ENCODE measurements at regions not wholly inside any gene's neighbourhood (a gene's known extent, or its start where the extent isn't known, plus 50 kb on each side); places are given as distances from the start of the nearest gene placed in this dataset.

GRCh38 chr12:115419145-115419646 lies 735.2 kb upstream of the TBX3 start:
- H3K4ac ChIP-seq (replicated peaks; ENCODE audit: insufficient read length, low read depth, low read length) = no peak overlapping the region
- no peak overlapping the region for H3K18ac ChIP-seq (ENCODE audit: extremely low read depth, low read length)
- peaks cover 0 to 4% (median 0%) of the 10 kb centered on the region in 4 experiments; a peak in 1 of 7 replicates for H3K4me1 ChIP-seq (replicated peaks in 1 of 4; ENCODE audit: control insufficient read depth in 3 of 4, insufficient read depth in 4 of 4, low read length in 3 of 4)
- H3K4me3 ChIP-seq (ENCODE audit: extremely low read depth in 1 of 4, insufficient read depth in 2 of 4, low read depth in 3 of 4, low read length in 4 of 4) = no peak overlapping the region
- no peak overlapping the region for H2BK5ac ChIP-seq (ENCODE audit: low read depth, low read length)
- no peaks in the 10 kb centered on the region for H3K9me3 ChIP-seq (ENCODE audit: insufficient read depth in 2 of 2, low read depth in 1 of 2, low read length in 1 of 2)
- 0 out of 7 replicates have a peak, but pooled peaks cover 0 to 3% (median 0%) of the 10 kb centered on the region in 4 experiments for H3K27me3 ChIP-seq (replicated peaks in 1 of 4; ENCODE audit: control insufficient read depth in 3 of 4, extremely low read depth in 1 of 4, insufficient read depth in 3 of 4, low read length in 3 of 4)
- FAIRE-seq (no peak), DNase-seq (ENCODE audit: low read depth in 1 of 2, low spot score in 2 of 2) (no peak)
- H2BK12ac ChIP-seq (ENCODE audit: low read depth, low read length) = no peak overlapping the region
- H3K23ac ChIP-seq (ENCODE audit: insufficient read length) = no peak overlapping the region
- no peak overlapping the region for H3K14ac ChIP-seq (ENCODE audit: insufficient read length)
- H4K5ac ChIP-seq (ENCODE audit: insufficient read length, low read depth, low read length) = no peak overlapping the region
- no peak overlapping the region for H2AFZ ChIP-seq (ENCODE audit: low read length)
- H2BK120ac ChIP-seq (replicated peaks; ENCODE audit: low read depth, low read length) = no peak overlapping the region
- H4K91ac ChIP-seq (replicated peaks; ENCODE audit: insufficient read length, low read length) = no peak overlapping the region
- H3K23me2 ChIP-seq (ENCODE audit: low read depth, low read length) = peaks cover under 1% of the 10 kb centered on the region; the same call in 1 of the 2 replicates
- no peak for TF ChIP-seq JUND (IDR thresholded peaks at IDR 0.05; ENCODE audit: low read length)
- no peak overlapping the region for H4K8ac ChIP-seq (ENCODE audit: extremely low read depth, insufficient read depth, low read length)
- H3K79me1 ChIP-seq (ENCODE audit: low read depth, low read length) = no peaks in the 10 kb centered on the region
- H2AK5ac ChIP-seq (ENCODE audit: low read depth, low read length) = no peak overlapping the region
- H3K56ac ChIP-seq (replicated peaks; ENCODE audit: insufficient read length, low read depth, low read length) = no peak overlapping the region
- H3K9ac ChIP-seq (replicated peaks in 1 of 4; ENCODE audit: extremely low read depth in 1 of 4, low read depth in 3 of 4, low read length in 3 of 4) = no peak overlapping the region
- no peak overlapping the region for H3K27ac ChIP-seq (ENCODE audit: low read depth, low read length)
- ChIA-PET CTCF (ENCODE audit: partially characterized antibody) (interaction anchor here (0.6 to 1.8 kb wide), 4 partner anchors 13 to 174 kb away, joined by 3 to 8 read pairs (median 3); no protein-coding TSS in a partner anchor), POLR2A (ENCODE audit: partially characterized antibody) (no interaction called here)
- H3K79me2 ChIP-seq (ENCODE audit: control insufficient read depth in 1 of 2, insufficient read depth in 2 of 2, low read length in 2 of 2) = no peaks in the 10 kb centered on the region
- no peak overlapping the region for H2BK20ac ChIP-seq (ENCODE audit: low read length)
- no peak overlapping the region for H2BK15ac ChIP-seq (ENCODE audit: low read length)
- H4K20me1 ChIP-seq (replicated peaks in 1 of 2; ENCODE audit: control insufficient read depth in 1 of 2, insufficient read depth in 2 of 2, low read length in 2 of 2) = no peaks in the 10 kb centered on the region
- H3K36me3 ChIP-seq (ENCODE audit: control insufficient read depth in 2 of 4, insufficient read depth in 4 of 4, low read length in 3 of 4) = no peaks in the 10 kb centered on the region
- H3K4me2 ChIP-seq (ENCODE audit: insufficient read depth in 1 of 2, low read depth in 2 of 2, low read length in 2 of 2) = no peak overlapping the region
- 100% methylated on average over 1 of the region's 1 CpG; no CpG with 5 or more reads in 1 of the 2 experiments for WGBS, 2 experiments (ENCODE audit: extremely low coverage in 1 of 2, insufficient coverage in 1 of 2, insufficient read length in 1 of 2, insufficient replicate concordance in 2 of 2, low coverage in 1 of 2, low lambda C conversion rate in 2 of 2, missing lambda C conversion rate in 1 of 2)

All from H1 (cell line).